OCI-LY1 (cell line): ENCODE measurements at regions not wholly inside any gene's neighbourhood (a gene's known extent, or its start where the extent isn't known, plus 50 kb on each side); places are given as distances from the start of the nearest gene placed in this dataset.

Source experiments
- H2AFZ ChIP-seq: fragments of 200-600 bp; sonication (generic), shearing (Covaris generic); 2 replicates; pipeline ENCODE4 v1.6.0; 2014; ENCODE audit warnings: antibody characterized with exemption, mild to moderate bottlenecking, low read length
- H3F3A ChIP-seq: fragments of 200-600 bp; sonication (generic), shearing (Covaris generic); 2 replicates; pipeline ENCODE4 v1.6.0; 2014; ENCODE audit warnings: mild to moderate bottlenecking, antibody characterized with exemption, low read length, moderate library complexity; ENCODE audit not compliant: insufficient read depth
- H3K27ac ChIP-seq: fragments of 200-600 bp; sonication (generic); 2 replicates; pipeline ENCODE4 v1.5.1; 2014; ENCODE audit warnings: low read length, mixed run types, mild to moderate bottlenecking, low read depth; ENCODE audit not compliant: poor library complexity, severe bottlenecking
- H3K27me3 ChIP-seq: fragments of 200-600 bp; sonication (generic); 2 replicates; pipeline ENCODE4 v1.6.0; 2014; ENCODE audit warnings: antibody characterized with exemption, mild to moderate bottlenecking, low read length, moderate library complexity; ENCODE audit not compliant: insufficient read depth
- H3K36me3 ChIP-seq: fragments of 200-600 bp; sonication (generic); 2 replicates; pipeline ENCODE4 v1.6.1; 2014; ENCODE audit warnings: mild to moderate bottlenecking, antibody characterized with exemption, low read length, moderate library complexity, mixed read lengths; ENCODE audit not compliant: insufficient read depth
- H3K4me1 ChIP-seq: fragments of 200-600 bp; sonication (generic); 2 replicates; pipeline ENCODE4 v1.5.1; 2014; ENCODE audit warnings: mild to moderate bottlenecking, low read length, moderate library complexity; ENCODE audit not compliant: insufficient read depth, severe bottlenecking
- H3K4me2 ChIP-seq: fragments of 200-600 bp; sonication (generic), shearing (Covaris generic); 2 replicates; pipeline ENCODE4 v1.6.1; 2014; ENCODE audit warnings: low read length
- H3K4me3 ChIP-seq: fragments of 200-600 bp; sonication (generic); 2 replicates; pipeline ENCODE4 v1.5.1; 2014; ENCODE audit warnings: low read length, low read depth, mild to moderate bottlenecking, mixed read lengths; ENCODE audit not compliant: poor library complexity, severe bottlenecking
- H3K79me2 ChIP-seq: fragments of 200-600 bp; shearing (Covaris generic); 2 replicates; pipeline ENCODE4 v1.6.1; 2016; ENCODE audit warnings: mixed run types, low read length, mixed read lengths; ENCODE audit not compliant: insufficient read depth
- H3K9ac ChIP-seq: fragments of 200-600 bp; sonication (generic), shearing (Covaris generic); 2 replicates; pipeline ENCODE4 v1.6.1; 2014; ENCODE audit warnings: mild to moderate bottlenecking, low read length, mixed read lengths
- H3K9me2 ChIP-seq: fragments of 200-600 bp; sonication (generic), shearing (Covaris generic); 2 replicates; pipeline ENCODE4 v1.6.1; 2014; ENCODE audit warnings: low read depth, mild to moderate bottlenecking, low read length, mixed read lengths
- H3K9me3 ChIP-seq: fragments of 200-600 bp; shearing (Covaris generic); 2 replicates; pipeline ENCODE4 v1.6.1; 2014; ENCODE audit warnings: low read length, mixed read lengths
- H4K20me1 ChIP-seq: fragments of 200-600 bp; sonication (generic), shearing (Covaris generic); 2 replicates; pipeline ENCODE4 v1.6.0; 2016; ENCODE audit warnings: mild to moderate bottlenecking, low read length; ENCODE audit not compliant: insufficient read depth
- EZH2 ChIP-seq: fragments of 200-600 bp; sonication (generic), shearing (Covaris generic); IDR thresholded peaks from 2 replicates; pipeline ENCODE4 v1.8.0; 2017; ENCODE audit warnings: borderline replicate concordance, mixed run types, mild to moderate bottlenecking, antibody characterized with exemption, low read length, moderate library complexity, mixed read lengths
- TF ChIP-seq, protein P1 (sequence below): fragments of 200-600 bp; sonication (generic), shearing (Covaris generic); IDR thresholded peaks from 2 replicates; pipeline ENCODE4 v1.5.1; 2017; ENCODE audit warnings: mild to moderate bottlenecking, antibody characterized with exemption, low read length, moderate library complexity, mixed read lengths

- H3K9me2 ChIP-seq: no peaks in the 10 kb centered on the region
- no peak overlapping the region for H3K4me3 ChIP-seq
- no peaks in the 10 kb centered on the region for H4K20me1 ChIP-seq
- no peaks in the 10 kb centered on the region for H3K36me3 ChIP-seq
- no peaks in the 10 kb centered on the region for H3K27me3 ChIP-seq
- no peak overlapping the region for H3K27ac ChIP-seq
- no peaks in the 10 kb centered on the region for H3K79me2 ChIP-seq
- H3K4me2 ChIP-seq: no peak overlapping the region
- no peak overlapping the region for H3K9ac ChIP-seq
- no peaks in the 10 kb centered on the region for H3K9me3 ChIP-seq
- no peaks in the 10 kb centered on the region for H3K4me1 ChIP-seq
- no peaks in the 10 kb centered on the region for H3F3A ChIP-seq
- H2AFZ ChIP-seq: no peak overlapping the region
- TF ChIP-seq, protein P1, sequence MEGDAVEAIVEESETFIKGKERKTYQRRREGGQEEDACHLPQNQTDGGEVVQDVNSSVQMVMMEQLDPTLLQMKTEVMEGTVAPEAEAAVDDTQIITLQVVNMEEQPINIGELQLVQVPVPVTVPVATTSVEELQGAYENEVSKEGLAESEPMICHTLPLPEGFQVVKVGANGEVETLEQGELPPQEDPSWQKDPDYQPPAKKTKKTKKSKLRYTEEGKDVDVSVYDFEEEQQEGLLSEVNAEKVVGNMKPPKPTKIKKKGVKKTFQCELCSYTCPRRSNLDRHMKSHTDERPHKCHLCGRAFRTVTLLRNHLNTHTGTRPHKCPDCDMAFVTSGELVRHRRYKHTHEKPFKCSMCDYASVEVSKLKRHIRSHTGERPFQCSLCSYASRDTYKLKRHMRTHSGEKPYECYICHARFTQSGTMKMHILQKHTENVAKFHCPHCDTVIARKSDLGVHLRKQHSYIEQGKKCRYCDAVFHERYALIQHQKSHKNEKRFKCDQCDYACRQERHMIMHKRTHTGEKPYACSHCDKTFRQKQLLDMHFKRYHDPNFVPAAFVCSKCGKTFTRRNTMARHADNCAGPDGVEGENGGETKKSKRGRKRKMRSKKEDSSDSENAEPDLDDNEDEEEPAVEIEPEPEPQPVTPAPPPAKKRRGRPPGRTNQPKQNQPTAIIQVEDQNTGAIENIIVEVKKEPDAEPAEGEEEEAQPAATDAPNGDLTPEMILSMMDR: no peak
- no peak for TF ChIP-seq EZH2
Measured at GRCh38 chr13:76643596-76643995, 242.6 kb downstream of the KCTD12 start.

DNA sequence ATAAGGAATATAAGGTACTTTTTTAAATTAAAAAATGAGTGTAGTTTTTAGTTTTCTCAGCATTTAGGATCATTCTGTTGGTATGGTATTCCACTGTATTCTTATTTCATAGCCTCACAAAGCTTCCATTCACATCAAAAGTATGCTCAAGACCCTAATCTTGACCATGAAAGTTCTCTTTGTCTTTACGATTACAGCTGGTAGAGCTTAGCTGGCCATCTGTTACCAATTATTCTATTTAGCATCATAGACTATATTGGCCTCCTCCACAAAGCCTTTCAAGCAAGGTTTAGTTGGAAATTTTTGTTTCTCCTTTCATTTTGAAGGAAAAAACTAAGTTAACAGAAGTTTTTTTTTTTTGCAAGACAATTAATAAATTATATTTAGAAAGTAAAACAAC is 245.1 kb downstream of the KCTD12 start:
- no peaks in the 10 kb centered on the region for H3F3A ChIP-seq
- no peaks in the 10 kb centered on the region for H3K36me3 ChIP-seq
- H3K9ac ChIP-seq: no peak overlapping the region
- H3K27me3 ChIP-seq: no peaks in the 10 kb centered on the region
- H3K27ac ChIP-seq: no peak overlapping the region
- no peak overlapping the region for H3K4me2 ChIP-seq
- H4K20me1 ChIP-seq: no peaks in the 10 kb centered on the region
- no peak overlapping the region for H2AFZ ChIP-seq
- H3K4me3 ChIP-seq: no peak overlapping the region
- H3K9me3 ChIP-seq: no peaks in the 10 kb centered on the region
- H3K79me2 ChIP-seq: no peaks in the 10 kb centered on the region
- no peaks in the 10 kb centered on the region for H3K9me2 ChIP-seq
- no peak for TF ChIP-seq EZH2
- TF ChIP-seq, protein P1: no peak
- no peaks in the 10 kb centered on the region for H3K4me1 ChIP-seq

DNA sequence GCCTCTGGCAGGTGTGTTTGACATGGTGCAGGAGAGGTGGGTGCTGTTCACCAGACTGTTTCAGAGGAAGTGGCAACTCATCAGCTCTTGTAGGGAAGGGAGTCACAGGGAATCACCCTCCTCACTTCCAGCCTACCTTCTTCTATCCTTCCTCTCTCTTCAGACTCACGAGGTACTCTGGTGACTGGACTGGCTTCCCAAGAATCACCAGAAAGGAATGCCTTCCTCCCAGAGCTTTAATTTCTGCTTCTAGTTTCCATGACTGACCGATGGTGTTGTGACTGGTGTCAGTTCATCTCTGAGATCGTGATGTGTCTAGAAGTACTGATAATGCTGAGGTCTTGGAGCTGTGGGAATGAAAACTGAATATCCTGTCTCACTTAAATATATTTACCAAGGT is 247.3 kb downstream of the KCTD12 start:
- Histone ChIP-seq H3K4me3 (no peak overlapping the region), H4K20me1 (no peaks in the 10 kb centered on the region), H3K4me2 (no peak overlapping the region), H3K36me3 (no peaks in the 10 kb centered on the region), H3K27ac (no peak overlapping the region), H2AFZ (no peak overlapping the region), H3K27me3 (no peaks in the 10 kb centered on the region), H3K9me3 (no peaks in the 10 kb centered on the region), H3K4me1 (no peaks in the 10 kb centered on the region), H3K79me2 (no peaks in the 10 kb centered on the region), H3K9me2 (no peaks in the 10 kb centered on the region), H3K9ac (no peak overlapping the region), H3F3A (no peaks in the 10 kb centered on the region)
- TF ChIP-seq, protein P1: no peak
- no peak for TF ChIP-seq EZH2
